NCI-H1930 (cell line): ENCODE measurements at regions not wholly inside any gene's neighbourhood (a gene's known extent, or its start where the extent isn't known, plus 50 kb on each side); places are given as distances from the start of the nearest gene placed in this dataset.

Source experiments
- DNase-seq, 2 experiments: peaks; one replicate each; lab custom pipeline; 2025; lab: John Stamatoyannopoulos, UW

GRCh38 chr12:77352946-77353345 lies 287.6 kb upstream of the E2F7 start:
- DNase-seq = no peak

GRCh38 chr12:77351860-77352259 lies 286.5 kb upstream of the E2F7 start:
- DNase-seq = no peak

- DNase-seq = no peak
Observed at GRCh38 chr12:77349689-77350370, 284.5 kb upstream of the E2F7 start.

- DNase-seq = no peak
Observed at GRCh38 chr12:77347017-77347416, 281.6 kb upstream of the E2F7 start.

- DNase-seq = no peak
Observed at GRCh38 chr12:77345336-77345735, 280.0 kb upstream of the E2F7 start.

GRCh38 chr12:77344651-77345050 lies 279.3 kb upstream of the E2F7 start:
- no peak for DNase-seq

GRCh38 chr12:77343291-77343690 lies 277.9 kb upstream of the E2F7 start:
- no peak for DNase-seq

GRCh38 chr12:77342253-77342652 lies 276.9 kb upstream of the E2F7 start:
- DNase-seq = no peak

- DNase-seq = no peak
Observed at GRCh38 chr12:77339610-77340009, 274.2 kb upstream of the E2F7 start.

- DNase-seq = no peak
Observed at GRCh38 chr12:77337362-77337761, 272.0 kb upstream of the E2F7 start.

- no peak for DNase-seq
Observed at GRCh38 chr12:77334806-77335205, 269.4 kb upstream of the E2F7 start.

GRCh38 chr12:77328326-77328725 lies 263.0 kb upstream of the E2F7 start:
- DNase-seq = no peak

- DNase-seq = no peak
Observed at GRCh38 chr12:77325511-77326236, 260.3 kb upstream of the E2F7 start.

GRCh38 chr12:77324763-77325468 lies 259.5 kb upstream of the E2F7 start:
- peak; percentile 48 to 80 for DNase-seq

- DNase-seq = no peak
Observed at GRCh38 chr12:77324416-77324762, 259.0 kb upstream of the E2F7 start.

GRCh38 chr12:77323788-77324415 lies 258.5 kb upstream of the E2F7 start:
- no peak for DNase-seq

- DNase-seq = no peak
Observed at GRCh38 chr12:77319166-77319565, 253.8 kb upstream of the E2F7 start.

- no peak for DNase-seq
Observed at GRCh38 chr12:77315407-77315806, 250.0 kb upstream of the E2F7 start.

- DNase-seq = no peak
Observed at GRCh38 chr12:77314378-77315052, 249.1 kb upstream of the E2F7 start.

GRCh38 chr12:77308056-77308455 lies 242.7 kb upstream of the E2F7 start:
- DNase-seq = no peak

- no peak for DNase-seq
Observed at GRCh38 chr12:77300811-77301210, 235.4 kb upstream of the E2F7 start.
